ENCODE measurements at regions not wholly inside any gene's neighbourhood (a gene's known extent, or its start where the extent isn't known, plus 50 kb on each side); places are given as distances from the start of the nearest gene placed in this dataset.

- TF ChIP-seq, protein P1, sequence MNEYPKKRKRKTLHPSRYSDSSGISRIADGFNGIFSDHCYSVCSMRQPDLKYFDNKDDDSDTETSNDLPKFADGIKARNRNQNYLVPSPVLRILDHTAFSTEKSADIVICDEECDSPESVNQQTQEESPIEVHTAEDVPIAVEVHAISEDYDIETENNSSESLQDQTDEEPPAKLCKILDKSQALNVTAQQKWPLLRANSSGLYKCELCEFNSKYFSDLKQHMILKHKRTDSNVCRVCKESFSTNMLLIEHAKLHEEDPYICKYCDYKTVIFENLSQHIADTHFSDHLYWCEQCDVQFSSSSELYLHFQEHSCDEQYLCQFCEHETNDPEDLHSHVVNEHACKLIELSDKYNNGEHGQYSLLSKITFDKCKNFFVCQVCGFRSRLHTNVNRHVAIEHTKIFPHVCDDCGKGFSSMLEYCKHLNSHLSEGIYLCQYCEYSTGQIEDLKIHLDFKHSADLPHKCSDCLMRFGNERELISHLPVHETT (CRISPR knock-in tag; conservative IDR thresholded peaks at IDR 0.05), result no peak
- TF ChIP-seq THYN1 (CRISPR knock-in tag; IDR thresholded peaks at IDR 0.05; ENCODE audit: borderline replicate concordance, low read depth), result no peak
- no peak for TF ChIP-seq PAF1 (CRISPR knock-in tag; IDR thresholded peaks at IDR 0.05)
- TF ChIP-seq, protein P2, sequence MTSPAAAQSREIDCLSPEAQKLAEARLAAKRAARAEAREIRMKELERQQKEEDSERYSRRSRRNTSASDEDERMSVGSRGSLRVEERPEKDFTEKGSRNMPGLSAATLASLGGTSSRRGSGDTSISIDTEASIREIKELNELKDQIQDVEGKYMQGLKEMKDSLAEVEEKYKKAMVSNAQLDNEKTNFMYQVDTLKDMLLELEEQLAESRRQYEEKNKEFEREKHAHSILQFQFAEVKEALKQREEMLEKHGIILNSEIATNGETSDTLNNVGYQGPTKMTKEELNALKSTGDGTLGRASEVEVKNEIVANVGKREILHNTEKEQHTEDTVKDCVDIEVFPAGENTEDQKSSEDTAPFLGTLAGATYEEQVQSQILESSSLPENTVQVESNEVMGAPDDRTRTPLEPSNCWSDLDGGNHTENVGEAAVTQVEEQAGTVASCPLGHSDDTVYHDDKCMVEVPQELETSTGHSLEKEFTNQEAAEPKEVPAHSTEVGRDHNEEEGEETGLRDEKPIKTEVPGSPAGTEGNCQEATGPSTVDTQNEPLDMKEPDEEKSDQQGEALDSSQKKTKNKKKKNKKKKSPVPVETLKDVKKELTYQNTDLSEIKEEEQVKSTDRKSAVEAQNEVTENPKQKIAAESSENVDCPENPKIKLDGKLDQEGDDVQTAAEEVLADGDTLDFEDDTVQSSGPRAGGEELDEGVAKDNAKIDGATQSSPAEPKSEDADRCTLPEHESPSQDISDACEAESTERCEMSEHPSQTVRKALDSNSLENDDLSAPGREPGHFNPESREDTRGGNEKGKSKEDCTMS (CRISPR knock-in tag; conservative IDR thresholded peaks at IDR 0.05), result no peak
- no peak for TF ChIP-seq ZNF460 (CRISPR knock-in tag; IDR thresholded peaks at IDR 0.05; ENCODE audit: borderline replicate concordance)
- TF ChIP-seq TP53 (CRISPR knock-in tag; conservative IDR thresholded peaks at IDR 0.05), result no peak
- no peak for TF ChIP-seq SP5 (CRISPR knock-in tag; IDR thresholded peaks at IDR 0.05; ENCODE audit: borderline replicate concordance, low read depth)
- TF ChIP-seq, protein P3, sequence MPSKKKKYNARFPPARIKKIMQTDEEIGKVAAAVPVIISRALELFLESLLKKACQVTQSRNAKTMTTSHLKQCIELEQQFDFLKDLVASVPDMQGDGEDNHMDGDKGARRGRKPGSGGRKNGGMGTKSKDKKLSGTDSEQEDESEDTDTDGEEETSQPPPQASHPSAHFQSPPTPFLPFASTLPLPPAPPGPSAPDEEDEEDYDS (CRISPR knock-in tag; IDR thresholded peaks at IDR 0.05), result no peak
- TF ChIP-seq, protein P4, sequence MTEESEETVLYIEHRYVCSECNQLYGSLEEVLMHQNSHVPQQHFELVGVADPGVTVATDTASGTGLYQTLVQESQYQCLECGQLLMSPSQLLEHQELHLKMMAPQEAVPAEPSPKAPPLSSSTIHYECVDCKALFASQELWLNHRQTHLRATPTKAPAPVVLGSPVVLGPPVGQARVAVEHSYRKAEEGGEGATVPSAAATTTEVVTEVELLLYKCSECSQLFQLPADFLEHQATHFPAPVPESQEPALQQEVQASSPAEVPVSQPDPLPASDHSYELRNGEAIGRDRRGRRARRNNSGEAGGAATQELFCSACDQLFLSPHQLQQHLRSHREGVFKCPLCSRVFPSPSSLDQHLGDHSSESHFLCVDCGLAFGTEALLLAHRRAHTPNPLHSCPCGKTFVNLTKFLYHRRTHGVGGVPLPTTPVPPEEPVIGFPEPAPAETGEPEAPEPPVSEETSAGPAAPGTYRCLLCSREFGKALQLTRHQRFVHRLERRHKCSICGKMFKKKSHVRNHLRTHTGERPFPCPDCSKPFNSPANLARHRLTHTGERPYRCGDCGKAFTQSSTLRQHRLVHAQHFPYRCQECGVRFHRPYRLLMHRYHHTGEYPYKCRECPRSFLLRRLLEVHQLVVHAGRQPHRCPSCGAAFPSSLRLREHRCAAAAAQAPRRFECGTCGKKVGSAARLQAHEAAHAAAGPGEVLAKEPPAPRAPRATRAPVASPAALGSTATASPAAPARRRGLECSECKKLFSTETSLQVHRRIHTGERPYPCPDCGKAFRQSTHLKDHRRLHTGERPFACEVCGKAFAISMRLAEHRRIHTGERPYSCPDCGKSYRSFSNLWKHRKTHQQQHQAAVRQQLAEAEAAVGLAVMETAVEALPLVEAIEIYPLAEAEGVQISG (CRISPR knock-in tag; IDR thresholded peaks at IDR 0.05), result no peak
- TF ChIP-seq U2AF1 (optimal IDR thresholded peaks at IDR 0.05; ENCODE audit: low read depth, low read length), result no peak
- TF ChIP-seq ZNF329 (CRISPR knock-in tag; IDR thresholded peaks at IDR 0.05; ENCODE audit: low read depth), result no peak
- TF ChIP-seq ATF5 (CRISPR knock-in tag; IDR thresholded peaks at IDR 0.05; ENCODE audit: low read depth), result no peak
- TF ChIP-seq HNRNPUL1 (IDR thresholded peaks at IDR 0.05; ENCODE audit: low read depth, low read length), result no peak
- no peak for TF ChIP-seq LBX2 (CRISPR knock-in tag; IDR thresholded peaks at IDR 0.05; ENCODE audit: borderline replicate concordance)
- no peak for TF ChIP-seq ZBTB20 (CRISPR knock-in tag; IDR thresholded peaks at IDR 0.05; ENCODE audit: borderline replicate concordance, low read depth)
- no peak for TF ChIP-seq MTA1 (CRISPR knock-in tag; IDR thresholded peaks at IDR 0.05; ENCODE audit: borderline replicate concordance)
- TF ChIP-seq, protein P5, sequence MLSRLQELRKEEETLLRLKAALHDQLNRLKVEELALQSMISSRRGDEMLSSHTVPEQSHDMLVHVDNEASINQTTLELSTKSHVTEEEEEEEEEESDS (CRISPR knock-in tag; IDR thresholded peaks at IDR 0.05; ENCODE audit: borderline replicate concordance), result no peak
- TF ChIP-seq RBFOX2 (IDR thresholded peaks at IDR 0.05; ENCODE audit: low read depth, low read length), result no peak
- no peak for TF ChIP-seq ZNF20 (CRISPR knock-in tag; IDR thresholded peaks at IDR 0.05)
- 0 out of 2 replicates have a peak, but pooled peaks have one; percentile 65 for TF ChIP-seq ZNF644 (CRISPR knock-in tag; IDR thresholded peaks at IDR 0.05; ENCODE audit: low read depth)
- no peak for TF ChIP-seq ZNF263 (CRISPR knock-in tag; IDR thresholded peaks at IDR 0.05)
- no peak for TF ChIP-seq GTF2F1 (IDR thresholded peaks at IDR 0.05; ENCODE audit: low read length)
Measured at GRCh38 chr2:21422724-21423522, 299.2 kb downstream of the TDRD15 start (continued).

All from HepG2 (cell line).